Upper lobe of right lung (tissue), 1 donor: ENCODE measurements at regions not wholly inside any gene's neighbourhood (a gene's known extent, or its start where the extent isn't known, plus 50 kb on each side); places are given as distances from the start of the nearest gene placed in this dataset.

ENCODE experiments used
- ATAC-seq: fragments of 200-7000 bp; cut with Tn5 transposase; one replicate; pipeline ENCODE4 v1.9.1; 2020; ENCODE audit warnings: mild to moderate bottlenecking, moderate library complexity
- DNase-seq: peaks from one replicate; pipeline ENCODE4 v3.0.0-alpha.2; 2020
- H3K27ac ChIP-seq: fragments of 200-600 bp; one replicate; pipeline ENCODE4 v1.8.0; 2022
- H3K27me3 ChIP-seq: fragments of 200-600 bp; one replicate; pipeline ENCODE4 v1.8.0; 2022; ENCODE audit warnings: mild to moderate bottlenecking
- H3K36me3 ChIP-seq: fragments of 200-600 bp; one replicate; pipeline ENCODE4 v1.8.0; 2022
- H3K4me1 ChIP-seq: fragments of 200-600 bp; one replicate; pipeline ENCODE4 v1.8.0; 2022
- H3K4me3 ChIP-seq: fragments of 200-600 bp; one replicate; pipeline ENCODE4 v1.8.0; 2022; ENCODE audit warnings: mild to moderate bottlenecking
- H3K9me3 ChIP-seq: fragments of 200-600 bp; one replicate; pipeline ENCODE4 v1.8.0; 2022
- CTCF ChIP-seq: fragments of 200-600 bp; IDR thresholded peaks from one replicate; pipeline ENCODE4 v1.8.0; 2022; ENCODE audit warnings: antibody characterized with exemption
- intact Hi-C: fragments of 100-400 bp; cut with DNase I; formaldehyde crosslinking; loops from one replicate; pipeline ENCODE4 v1.11.0; 2022
- donor health status: DM: no; HTN: yes; CAD: no; lungs with severe emphysema.

- DNase-seq = no peak
- ATAC-seq = no peak
- intact Hi-C loops = no loop called here
- Histone ChIP-seq H3K27me3 (no peaks in the 10 kb centered on the region), H3K27ac (no peak overlapping the region), H3K4me1 (no peaks in the 10 kb centered on the region), H3K9me3 (no peaks in the 10 kb centered on the region), H3K36me3 (no peaks in the 10 kb centered on the region), H3K4me3 (no peak overlapping the region)
- no peak for TF ChIP-seq CTCF
These were observed 722.7 kb downstream of the TSN start for GRCh38 chr2:122478117-122478516.

GRCh38 chr2:122478771-122479170 lies 723.3 kb downstream of the TSN start:
- TF ChIP-seq CTCF = no peak
- Histone ChIP-seq H3K27me3 (no peaks in the 10 kb centered on the region), H3K27ac (no peak overlapping the region), H3K4me3 (no peak overlapping the region), H3K4me1 (no peaks in the 10 kb centered on the region), H3K9me3 (no peaks in the 10 kb centered on the region), H3K36me3 (no peaks in the 10 kb centered on the region)
- ATAC-seq = no peak
- intact Hi-C loops = no loop called here
- no peak for DNase-seq

- H3K9me3 ChIP-seq = no peaks in the 10 kb centered on the region
- H3K4me3 ChIP-seq = no peak overlapping the region
- no peak for ATAC-seq
- H3K27ac ChIP-seq = no peak overlapping the region
- DNase-seq = no peak
- intact Hi-C loops = no loop called here
- no peaks in the 10 kb centered on the region for H3K27me3 ChIP-seq
- TF ChIP-seq CTCF = no peak
- H3K36me3 ChIP-seq = no peaks in the 10 kb centered on the region
- H3K4me1 ChIP-seq = no peaks in the 10 kb centered on the region
These were observed 725.2 kb downstream of the TSN start for GRCh38 chr2:122480501-122481243.

GRCh38 chr2:122481244-122481622 lies 725.8 kb downstream of the TSN start:
- intact Hi-C loops = no loop called here
- H3K36me3 ChIP-seq = no peaks in the 10 kb centered on the region
- no peak for TF ChIP-seq CTCF
- H3K4me1 ChIP-seq = no peaks in the 10 kb centered on the region
- no peaks in the 10 kb centered on the region for H3K9me3 ChIP-seq
- H3K27ac ChIP-seq = no peak overlapping the region
- no peak for ATAC-seq
- no peak for DNase-seq
- no peaks in the 10 kb centered on the region for H3K27me3 ChIP-seq
- H3K4me3 ChIP-seq = no peak overlapping the region

- H3K4me1 ChIP-seq = no peaks in the 10 kb centered on the region
- H3K27ac ChIP-seq = no peak overlapping the region
- no peaks in the 10 kb centered on the region for H3K27me3 ChIP-seq
- H3K9me3 ChIP-seq = no peaks in the 10 kb centered on the region
- H3K36me3 ChIP-seq = no peaks in the 10 kb centered on the region
- intact Hi-C loops = no loop called here
- no peak overlapping the region for H3K4me3 ChIP-seq
- DNase-seq = no peak
- no peak for TF ChIP-seq CTCF
- ATAC-seq = no peak
These were observed 726.3 kb downstream of the TSN start for GRCh38 chr2:122481717-122482116.

- no peak overlapping the region for H3K27ac ChIP-seq
- no peaks in the 10 kb centered on the region for H3K36me3 ChIP-seq
- H3K27me3 ChIP-seq = no peaks in the 10 kb centered on the region
- DNase-seq (no peak), ATAC-seq (no peak)
- H3K4me1 ChIP-seq = no peaks in the 10 kb centered on the region
- intact Hi-C loops = no loop called here
- no peak for TF ChIP-seq CTCF
- H3K9me3 ChIP-seq = no peaks in the 10 kb centered on the region
- H3K4me3 ChIP-seq = no peak overlapping the region
These were observed 730.6 kb downstream of the TSN start for GRCh38 chr2:122486086-122486485.
